Smooth muscle cell (in vitro differentiated cells): ENCODE measurements at regions not wholly inside any gene's neighbourhood (a gene's known extent, or its start where the extent isn't known, plus 50 kb on each side); places are given as distances from the start of the nearest gene placed in this dataset.
A peak's percentile ranks its signal among the peaks of the same experiment; 100 is the strongest.

Experiments
- DNase-seq: peaks from one replicate; lab custom pipeline; 2025; ENCODE audit not compliant: unreplicated experiment; lab: John Stamatoyannopoulos, UW
- H2AFZ ChIP-seq: fragments of 200-600 bp; sonication (generic); 2 replicates; pipeline ENCODE4 v1.6.0; 2016; ENCODE audit warnings: antibody characterized with exemption, low read depth, mild to moderate bottlenecking
- H3F3A ChIP-seq: fragments of 200-600 bp; sonication (generic); 2 replicates; pipeline ENCODE4 v1.6.0; 2017; ENCODE audit warnings: antibody characterized with exemption, low read depth
- H3K27ac ChIP-seq: fragments of 200-600 bp; sonication (generic); 2 replicates; pipeline ENCODE4 v1.5.1; 2016; ENCODE audit warnings: low read depth, mild to moderate bottlenecking
- H3K27me3 ChIP-seq: fragments of 200-600 bp; sonication (generic); 2 replicates; pipeline ENCODE4 v1.6.1; 2016; ENCODE audit warnings: low read depth, mild to moderate bottlenecking
- H3K36me3 ChIP-seq: fragments of 200-600 bp; sonication (generic); 2 replicates; pipeline ENCODE4 v1.5.1; 2016; ENCODE audit warnings: low read depth
- H3K4me1 ChIP-seq: fragments of 200-600 bp; sonication (generic); 2 replicates; pipeline ENCODE4 v1.5.1; 2016; ENCODE audit warnings: low read depth
- H3K4me2 ChIP-seq: fragments of 200-600 bp; sonication (generic); 2 replicates; pipeline ENCODE4 v1.6.0; 2016; ENCODE audit warnings: mild to moderate bottlenecking
- H3K4me3 ChIP-seq: fragments of 200-600 bp; sonication (generic); 2 replicates; pipeline ENCODE4 v1.5.1; 2016; ENCODE audit warnings: mild to moderate bottlenecking
- H3K79me2 ChIP-seq: fragments of 200-600 bp; sonication (generic); 2 replicates; pipeline ENCODE4 v1.6.0; 2016; ENCODE audit warnings: low read depth, mild to moderate bottlenecking
- H3K9ac ChIP-seq: fragments of 200-600 bp; sonication (generic); 2 replicates; pipeline ENCODE4 v1.6.0; 2016; ENCODE audit warnings: low read depth
- H3K9me3 ChIP-seq: fragments of 200-600 bp; sonication (generic); replicated peaks from 2 replicates; pipeline ENCODE4 v1.5.1; 2016; ENCODE audit warnings: low read depth
- H4K20me1 ChIP-seq: fragments of 200-600 bp; sonication (generic); 2 replicates; pipeline ENCODE4 v1.6.0; 2016; ENCODE audit warnings: low read depth
- WGBS: methylation state at CpG from one replicate; pipeline ENCODE4 v1.1.7; 2016; ENCODE audit warnings: low lambda C conversion rate; 5-methylcytosine and 5-hydroxymethylcytosine counted together
- TF ChIP-seq, protein P1 (sequence below): fragments of 200-600 bp; sonication (generic); IDR thresholded peaks from 2 replicates; pipeline ENCODE4 v1.5.1; 2017; ENCODE audit warnings: borderline replicate concordance, mild to moderate bottlenecking, antibody characterized with exemption; ENCODE audit not compliant: insufficient read depth, poor library complexity, severe bottlenecking

DNA sequence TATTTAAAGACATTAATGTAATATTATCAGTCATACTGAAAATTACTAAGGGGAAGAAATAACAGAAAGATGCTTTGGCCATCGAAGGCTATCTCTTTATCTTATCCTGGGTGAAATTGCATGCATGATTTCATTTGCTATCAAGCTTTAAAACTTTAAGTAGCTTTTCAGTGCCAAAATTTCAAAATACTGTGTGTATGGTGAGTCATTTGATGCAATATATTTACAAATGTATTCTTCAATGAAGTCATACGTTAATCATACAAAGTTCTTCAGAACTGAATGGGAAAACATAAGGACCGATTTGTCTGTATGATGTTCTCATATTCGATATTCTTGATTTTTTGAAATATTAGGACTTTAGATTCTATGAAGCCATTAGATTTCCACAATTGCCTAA is 1295.8 kb upstream of the AGA start:
- H4K20me1 ChIP-seq: no peaks in the 10 kb centered on the region
- no peak overlapping the region for H3K27ac ChIP-seq
- no peaks in the 10 kb centered on the region for H3K9me3 ChIP-seq
- no peak overlapping the region for H2AFZ ChIP-seq
- H3F3A ChIP-seq: no peaks in the 10 kb centered on the region
- no peaks in the 10 kb centered on the region for H3K4me1 ChIP-seq
- no peaks in the 10 kb centered on the region for H3K27me3 ChIP-seq
- H3K4me2 ChIP-seq: no peak overlapping the region
- no peak overlapping the region for H3K4me3 ChIP-seq
- H3K9ac ChIP-seq: no peak overlapping the region
- H3K36me3 ChIP-seq: no peaks in the 10 kb centered on the region
- DNase-seq: no peak
- TF ChIP-seq, protein P1, sequence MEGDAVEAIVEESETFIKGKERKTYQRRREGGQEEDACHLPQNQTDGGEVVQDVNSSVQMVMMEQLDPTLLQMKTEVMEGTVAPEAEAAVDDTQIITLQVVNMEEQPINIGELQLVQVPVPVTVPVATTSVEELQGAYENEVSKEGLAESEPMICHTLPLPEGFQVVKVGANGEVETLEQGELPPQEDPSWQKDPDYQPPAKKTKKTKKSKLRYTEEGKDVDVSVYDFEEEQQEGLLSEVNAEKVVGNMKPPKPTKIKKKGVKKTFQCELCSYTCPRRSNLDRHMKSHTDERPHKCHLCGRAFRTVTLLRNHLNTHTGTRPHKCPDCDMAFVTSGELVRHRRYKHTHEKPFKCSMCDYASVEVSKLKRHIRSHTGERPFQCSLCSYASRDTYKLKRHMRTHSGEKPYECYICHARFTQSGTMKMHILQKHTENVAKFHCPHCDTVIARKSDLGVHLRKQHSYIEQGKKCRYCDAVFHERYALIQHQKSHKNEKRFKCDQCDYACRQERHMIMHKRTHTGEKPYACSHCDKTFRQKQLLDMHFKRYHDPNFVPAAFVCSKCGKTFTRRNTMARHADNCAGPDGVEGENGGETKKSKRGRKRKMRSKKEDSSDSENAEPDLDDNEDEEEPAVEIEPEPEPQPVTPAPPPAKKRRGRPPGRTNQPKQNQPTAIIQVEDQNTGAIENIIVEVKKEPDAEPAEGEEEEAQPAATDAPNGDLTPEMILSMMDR: no peak
- no peaks in the 10 kb centered on the region for H3K79me2 ChIP-seq
- WGBS: 91% methylated on average over 4 of the region's 4 CpGs

DNA sequence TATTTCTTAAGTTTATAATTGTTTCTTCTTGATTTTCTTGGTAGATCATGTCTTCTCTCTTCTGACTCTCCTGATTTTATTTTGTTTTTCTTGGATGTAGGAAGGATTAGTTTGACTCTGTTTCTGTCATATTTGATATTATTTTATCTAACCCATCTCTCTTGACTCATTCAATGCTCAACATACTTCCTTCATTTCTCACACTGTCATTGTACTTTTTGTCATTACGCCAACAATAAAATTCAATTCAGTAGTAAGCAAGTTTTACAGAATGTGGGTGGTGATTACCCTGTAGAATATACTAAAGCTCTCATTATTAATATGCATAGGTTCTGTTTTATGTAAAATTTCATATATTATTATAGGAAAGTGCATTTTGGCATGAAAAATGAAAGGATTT is 1303.0 kb upstream of the AGA start:
- Histone ChIP-seq H3K9me3 (no peaks in the 10 kb centered on the region), H3K9ac (no peak overlapping the region), H3K4me3 (no peak overlapping the region), H3K79me2 (no peaks in the 10 kb centered on the region), H3K27me3 (no peaks in the 10 kb centered on the region), H3K4me2 (no peak overlapping the region), H3K4me1 (no peaks in the 10 kb centered on the region), H4K20me1 (no peaks in the 10 kb centered on the region), H3K36me3 (no peaks in the 10 kb centered on the region), H2AFZ (no peak overlapping the region), H3K27ac (no peak overlapping the region), H3F3A (no peaks in the 10 kb centered on the region)
- no peak for DNase-seq
- WGBS: 97% methylated on average over 1 of the region's 1 CpG
- TF ChIP-seq, protein P1: no peak

DNA sequence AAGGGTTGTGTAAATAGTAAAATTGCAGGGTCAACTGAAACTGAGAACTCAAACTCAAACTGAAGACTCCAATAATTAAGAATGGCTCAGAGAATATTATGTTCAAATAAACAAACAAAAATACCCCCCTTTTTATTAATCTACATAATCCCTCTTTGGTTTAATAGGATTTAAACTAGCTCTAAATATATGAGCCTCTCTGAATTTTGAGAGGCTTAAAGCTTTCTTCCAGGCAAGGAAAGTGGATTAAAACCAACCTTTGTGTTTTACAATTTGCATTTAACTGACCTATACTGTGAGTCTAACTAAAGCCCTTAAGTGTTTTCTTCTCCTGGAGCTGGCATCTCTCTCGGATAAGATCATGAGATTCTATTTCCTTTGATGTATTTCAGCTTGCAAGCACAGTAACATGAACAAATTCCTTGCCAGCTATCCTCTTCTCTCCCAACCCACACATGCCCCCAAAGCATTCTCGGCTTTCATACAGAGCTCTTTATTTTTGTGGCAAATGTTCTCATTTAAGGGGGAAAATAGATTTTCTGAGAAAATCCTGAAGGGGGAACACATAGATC is 1310.8 kb upstream of the AGA start:
- Histone ChIP-seq H3K79me2 (no peaks in the 10 kb centered on the region), H3K4me2 (peak overlapping the region; percentile 70), H3K36me3 (no peaks in the 10 kb centered on the region), H3K4me1 (peaks cover 17% of the 10 kb centered on the region), H3K9ac (no peak overlapping the region), H3K27me3 (no peaks in the 10 kb centered on the region), H3K9me3 (no peaks in the 10 kb centered on the region), H4K20me1 (no peaks in the 10 kb centered on the region), H3K4me3 (no peak overlapping the region), H2AFZ (peak overlapping the region; percentile 67), H3K27ac (no peak overlapping the region), H3F3A (no peaks in the 10 kb centered on the region)
- TF ChIP-seq, protein P1: no peak
- DNase-seq: no peak
- WGBS: 15% methylated on average over 2 of the region's 2 CpGs

DNA sequence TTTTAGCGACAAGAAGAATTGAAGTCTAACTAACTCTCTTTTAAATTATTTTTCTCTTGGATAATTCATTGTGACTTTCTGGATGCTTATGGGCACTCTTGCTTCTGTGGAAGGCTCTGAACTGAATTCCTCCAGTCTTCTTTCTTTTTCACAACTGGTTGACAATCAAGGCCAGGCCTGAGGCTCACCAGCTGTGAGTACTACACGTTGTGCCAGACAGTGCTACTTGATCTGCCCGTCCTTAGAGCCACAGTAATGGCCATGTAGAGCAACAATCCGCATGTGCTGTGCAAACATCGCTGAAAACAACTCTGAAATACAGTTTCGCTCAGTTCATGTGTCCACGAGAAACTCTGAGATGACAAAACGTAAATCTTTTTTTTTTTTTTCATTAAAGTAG is 1336.3 kb upstream of the AGA start:
- H3K36me3 ChIP-seq: no peaks in the 10 kb centered on the region
- H3K4me3 ChIP-seq: no peak overlapping the region
- no peak overlapping the region for H2AFZ ChIP-seq
- H3K4me1 ChIP-seq: no peaks in the 10 kb centered on the region
- H4K20me1 ChIP-seq: no peaks in the 10 kb centered on the region
- H3K9me3 ChIP-seq: no peaks in the 10 kb centered on the region
- no peaks in the 10 kb centered on the region for H3K79me2 ChIP-seq
- TF ChIP-seq, protein P1: no peak
- no peak for DNase-seq
- WGBS: 93% methylated on average over 8 of the region's 8 CpGs
- H3K27me3 ChIP-seq: no peaks in the 10 kb centered on the region
- no peaks in the 10 kb centered on the region for H3F3A ChIP-seq
- no peak overlapping the region for H3K4me2 ChIP-seq
- H3K9ac ChIP-seq: no peak overlapping the region
- H3K27ac ChIP-seq: no peak overlapping the region
